ENCODE measurements at regions not wholly inside any gene's neighbourhood (a gene's known extent, or its start where the extent isn't known, plus 50 kb on each side); places are given as distances from the start of the nearest gene placed in this dataset.
"Not testable (repeated sequence)": the region's sequence is repeated elsewhere in the genome, so short reads cannot be mapped to it uniquely, and the experiment has no call there.

DNA sequence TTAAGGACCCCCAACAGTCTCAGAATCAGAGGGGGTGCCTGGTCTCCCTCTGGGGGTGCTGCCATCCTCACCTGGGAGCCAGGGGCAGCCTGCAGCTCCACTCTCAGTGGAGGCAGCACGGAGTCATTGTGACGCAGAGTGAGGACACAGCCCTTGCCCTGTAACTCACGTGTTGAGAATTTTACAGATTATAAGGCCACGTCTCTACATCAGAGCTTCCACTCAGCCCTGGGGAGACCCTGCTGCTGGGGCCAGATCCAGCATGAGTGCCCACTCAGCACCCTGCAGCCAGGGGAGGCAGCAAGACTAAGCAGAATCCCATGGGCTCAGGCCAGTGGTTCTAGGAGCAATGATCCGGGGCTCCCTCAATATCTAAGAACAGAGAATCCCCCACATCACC, 137.4 kb upstream of the AFDN start:
- H2AFZ ChIP-seq (ENCODE audit: low read depth, low read length, severe bottlenecking): no peak overlapping the region
- H3K79me2 ChIP-seq (ENCODE audit: insufficient read depth, low read length): no peaks in the 10 kb centered on the region
- H3K9me3 ChIP-seq (ENCODE audit: insufficient read depth, low read length): no peaks in the 10 kb centered on the region
- no peaks in the 10 kb centered on the region for H3K36me3 ChIP-seq (ENCODE audit: low read length)
- no peaks in the 10 kb centered on the region for H4K20me1 ChIP-seq (ENCODE audit: low read depth, low read length)
- TF ChIP-seq, protein P1, sequence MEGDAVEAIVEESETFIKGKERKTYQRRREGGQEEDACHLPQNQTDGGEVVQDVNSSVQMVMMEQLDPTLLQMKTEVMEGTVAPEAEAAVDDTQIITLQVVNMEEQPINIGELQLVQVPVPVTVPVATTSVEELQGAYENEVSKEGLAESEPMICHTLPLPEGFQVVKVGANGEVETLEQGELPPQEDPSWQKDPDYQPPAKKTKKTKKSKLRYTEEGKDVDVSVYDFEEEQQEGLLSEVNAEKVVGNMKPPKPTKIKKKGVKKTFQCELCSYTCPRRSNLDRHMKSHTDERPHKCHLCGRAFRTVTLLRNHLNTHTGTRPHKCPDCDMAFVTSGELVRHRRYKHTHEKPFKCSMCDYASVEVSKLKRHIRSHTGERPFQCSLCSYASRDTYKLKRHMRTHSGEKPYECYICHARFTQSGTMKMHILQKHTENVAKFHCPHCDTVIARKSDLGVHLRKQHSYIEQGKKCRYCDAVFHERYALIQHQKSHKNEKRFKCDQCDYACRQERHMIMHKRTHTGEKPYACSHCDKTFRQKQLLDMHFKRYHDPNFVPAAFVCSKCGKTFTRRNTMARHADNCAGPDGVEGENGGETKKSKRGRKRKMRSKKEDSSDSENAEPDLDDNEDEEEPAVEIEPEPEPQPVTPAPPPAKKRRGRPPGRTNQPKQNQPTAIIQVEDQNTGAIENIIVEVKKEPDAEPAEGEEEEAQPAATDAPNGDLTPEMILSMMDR (IDR thresholded peaks at IDR 0.05; ENCODE audit: insufficient read depth, low read length, poor library complexity, severe bottlenecking): no peak
- TF ChIP-seq EZH2phosphoT487 (conservative IDR thresholded peaks at IDR 0.05; ENCODE audit: low read length): no peak
- no peak overlapping the region for H3K27ac ChIP-seq (ENCODE audit: low read depth, low read length)
- H3K4me3 ChIP-seq (ENCODE audit: insufficient read depth, low read length, poor library complexity, severe bottlenecking): no peak overlapping the region
- no peaks in the 10 kb centered on the region for H3K9me2 ChIP-seq (replicated peaks; ENCODE audit: insufficient read depth, low read length)
- no peak overlapping the region for H3K4me2 ChIP-seq (ENCODE audit: low read depth, low read length, poor library complexity, severe bottlenecking)
- H3K27me3 ChIP-seq (ENCODE audit: low read length): no peaks in the 10 kb centered on the region
- no peak overlapping the region for H3K9ac ChIP-seq (ENCODE audit: low read length)
- no peaks in the 10 kb centered on the region for H3F3A ChIP-seq (ENCODE audit: insufficient read depth)

DNA sequence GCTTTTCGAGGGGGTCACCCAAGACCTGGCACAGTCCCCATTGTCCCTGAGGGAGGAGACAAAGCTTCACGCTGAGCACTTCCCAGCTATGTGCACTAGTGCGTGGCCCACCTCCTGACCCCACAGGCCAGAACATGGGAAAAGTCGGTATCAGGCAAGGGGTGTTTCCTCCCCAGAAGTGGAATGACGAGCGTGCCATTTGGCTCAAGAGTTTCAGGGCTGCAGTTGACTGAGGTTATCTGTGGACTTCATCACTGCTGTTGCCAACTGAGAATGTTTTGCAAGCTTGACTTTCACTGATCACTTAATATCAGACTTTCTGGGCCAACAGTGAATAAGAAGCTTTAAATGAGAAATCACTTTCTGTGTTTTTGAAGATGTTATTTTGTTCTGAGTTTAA, 137.0 kb upstream of the AFDN start:
- TF ChIP-seq, protein P1 (IDR thresholded peaks at IDR 0.05; ENCODE audit: insufficient read depth, low read length, poor library complexity, severe bottlenecking): no peak
- TF ChIP-seq EZH2phosphoT487 (conservative IDR thresholded peaks at IDR 0.05; ENCODE audit: low read length): no peak
- H3K27ac ChIP-seq (ENCODE audit: low read depth, low read length): no peak overlapping the region
- H3K9me2 ChIP-seq (replicated peaks; ENCODE audit: insufficient read depth, low read length): no peaks in the 10 kb centered on the region

DNA sequence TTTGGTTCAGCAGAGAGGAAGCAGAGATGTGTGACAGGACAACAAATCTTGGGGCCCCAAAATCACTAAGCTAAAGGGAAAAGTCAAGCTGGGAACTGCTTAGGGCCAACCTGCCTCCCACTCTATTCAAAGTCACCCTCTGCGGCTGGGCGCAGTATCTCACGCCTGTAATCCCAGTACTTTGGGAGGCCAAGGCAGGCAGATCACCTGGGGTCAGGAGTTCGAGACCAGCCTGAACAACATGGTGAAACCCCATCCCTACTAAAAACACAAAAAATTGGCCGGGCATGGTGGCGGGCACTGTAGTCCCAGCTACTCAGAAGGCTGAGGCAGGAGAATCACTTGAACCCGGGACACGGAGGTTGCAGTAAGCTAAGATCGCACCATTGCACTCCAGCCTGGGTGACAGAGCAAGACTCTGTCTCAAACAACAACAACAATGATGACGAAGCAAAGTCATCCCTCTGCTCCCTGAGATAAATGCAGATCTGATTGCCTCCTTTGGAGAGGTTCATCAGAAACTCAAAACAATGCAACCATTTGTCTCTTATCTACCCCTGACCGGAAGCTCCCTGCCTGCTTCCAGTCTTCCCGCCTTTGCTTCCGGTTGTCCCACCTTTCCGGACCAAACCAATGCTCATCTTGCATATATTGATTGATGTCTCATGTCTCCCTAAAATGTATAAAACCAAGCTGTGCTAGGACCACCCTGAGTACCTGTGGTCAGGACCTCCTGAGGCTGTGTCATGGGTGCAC, 136.4 kb upstream of the AFDN start:
- H3F3A ChIP-seq (ENCODE audit: insufficient read depth); H3K27me3 ChIP-seq (ENCODE audit: low read length); H3K36me3 ChIP-seq (ENCODE audit: low read length); H2AFZ ChIP-seq (ENCODE audit: low read depth, low read length, severe bottlenecking); H3K9ac ChIP-seq (ENCODE audit: low read length); H3K79me2 ChIP-seq (ENCODE audit: insufficient read depth, low read length); H3K4me3 ChIP-seq (ENCODE audit: insufficient read depth, low read length, poor library complexity, severe bottlenecking); H3K27ac ChIP-seq (ENCODE audit: low read depth, low read length); H3K4me2 ChIP-seq (ENCODE audit: low read depth, low read length, poor library complexity, severe bottlenecking); H4K20me1 ChIP-seq (ENCODE audit: low read depth, low read length); H3K9me2 ChIP-seq (replicated peaks; ENCODE audit: insufficient read depth, low read length); H3K9me3 ChIP-seq (ENCODE audit: insufficient read depth, low read length): not testable (repeated sequence)

More for the DNA sequence above, 137.0 kb upstream of the AFDN start:
- Histone ChIP-seq H3K79me2 (ENCODE audit: insufficient read depth, low read length) (no peaks in the 10 kb centered on the region), H2AFZ (ENCODE audit: low read depth, low read length, severe bottlenecking) (no peak overlapping the region), H3K4me3 (ENCODE audit: insufficient read depth, low read length, poor library complexity, severe bottlenecking) (no peak overlapping the region), H4K20me1 (ENCODE audit: low read depth, low read length) (no peaks in the 10 kb centered on the region), H3K4me2 (ENCODE audit: low read depth, low read length, poor library complexity, severe bottlenecking) (no peak overlapping the region), H3K9ac (ENCODE audit: low read length) (no peak overlapping the region), H3F3A (ENCODE audit: insufficient read depth) (no peaks in the 10 kb centered on the region), H3K9me3 (ENCODE audit: insufficient read depth, low read length) (no peaks in the 10 kb centered on the region), H3K27me3 (ENCODE audit: low read length) (no peaks in the 10 kb centered on the region), H3K36me3 (ENCODE audit: low read length) (no peaks in the 10 kb centered on the region)

DNA sequence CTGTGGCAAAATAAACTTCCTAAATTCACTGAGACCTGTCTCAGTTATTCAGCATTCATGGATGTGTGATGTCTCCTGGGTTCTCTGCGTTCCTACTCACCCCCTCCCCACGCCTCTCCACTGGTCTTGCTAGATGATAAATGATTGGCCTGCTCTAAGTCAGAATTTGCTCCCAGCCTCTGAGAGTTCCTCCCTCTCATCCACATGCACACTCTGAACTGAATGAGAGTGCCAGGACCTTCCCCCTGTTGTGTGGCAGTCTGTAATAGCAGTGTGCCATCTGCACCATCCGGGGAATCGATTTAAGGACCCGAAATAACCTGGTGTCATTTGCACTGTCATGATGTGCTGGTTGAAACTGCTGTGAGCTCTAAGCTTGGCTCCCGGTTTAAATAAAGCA, 135.8 kb upstream of the AFDN start:
- TF ChIP-seq, protein P1 (IDR thresholded peaks at IDR 0.05; ENCODE audit: insufficient read depth, low read length, poor library complexity, severe bottlenecking): no peak
- TF ChIP-seq EZH2phosphoT487 (conservative IDR thresholded peaks at IDR 0.05; ENCODE audit: low read length): no peak
- Histone ChIP-seq H3K36me3 (ENCODE audit: low read length) (no peaks in the 10 kb centered on the region), H3K27me3 (ENCODE audit: low read length) (no peaks in the 10 kb centered on the region), H3K9me3 (ENCODE audit: insufficient read depth, low read length) (no peaks in the 10 kb centered on the region), H4K20me1 (ENCODE audit: low read depth, low read length) (no peaks in the 10 kb centered on the region), H3K4me3 (ENCODE audit: insufficient read depth, low read length, poor library complexity, severe bottlenecking) (no peak overlapping the region), H3K79me2 (ENCODE audit: insufficient read depth, low read length) (no peaks in the 10 kb centered on the region), H2AFZ (ENCODE audit: low read depth, low read length, severe bottlenecking) (no peak overlapping the region), H3K9me2 (replicated peaks; ENCODE audit: insufficient read depth, low read length) (no peaks in the 10 kb centered on the region), H3K9ac (ENCODE audit: low read length) (no peak overlapping the region), H3K4me2 (ENCODE audit: low read depth, low read length, poor library complexity, severe bottlenecking) (no peak overlapping the region), H3F3A (ENCODE audit: insufficient read depth) (no peaks in the 10 kb centered on the region), H3K27ac (ENCODE audit: low read depth, low read length) (no peak overlapping the region)
